ENCODE measurements at regions not wholly inside any gene's neighbourhood (a gene's known extent, or its start where the extent isn't known, plus 50 kb on each side); places are given as distances from the start of the nearest gene placed in this dataset.

DNA sequence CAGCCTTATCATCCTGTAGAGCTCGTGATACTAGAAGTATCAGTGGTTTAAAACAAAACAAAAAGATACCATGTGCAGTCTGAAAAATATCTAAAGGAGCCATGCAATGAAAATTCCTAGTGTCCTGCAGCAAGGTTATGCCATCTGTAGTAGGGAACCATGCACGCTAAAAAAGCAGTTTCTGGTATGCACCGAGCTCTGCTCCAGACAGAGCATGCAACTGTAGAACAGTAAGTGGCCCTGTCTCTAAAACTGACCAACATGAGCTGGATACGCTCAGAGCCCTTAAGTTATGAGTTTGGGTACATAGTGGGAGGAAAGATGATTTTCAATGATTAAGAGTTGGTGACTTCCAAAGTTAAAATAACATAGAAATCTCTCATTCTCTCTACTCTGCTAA lies 159.3 kb upstream of the ADAMTS5 start:
- Histone ChIP-seq H3K79me2 (ENCODE audit: insufficient read depth, low read length) (no peaks in the 10 kb centered on the region), H3K36me3 (ENCODE audit: low read length) (no peaks in the 10 kb centered on the region), H4K20me1 (ENCODE audit: low read depth, low read length) (no peaks in the 10 kb centered on the region), H3K4me2 (ENCODE audit: low read depth, low read length, poor library complexity, severe bottlenecking) (no peak overlapping the region), H3K9me2 (replicated peaks; ENCODE audit: insufficient read depth, low read length) (no peaks in the 10 kb centered on the region), H3K4me3 (ENCODE audit: insufficient read depth, low read length, poor library complexity, severe bottlenecking) (no peak overlapping the region), H2AFZ (ENCODE audit: low read depth, low read length, severe bottlenecking) (no peak overlapping the region), H3K9ac (ENCODE audit: low read length) (no peak overlapping the region), H3K27ac (ENCODE audit: low read depth, low read length) (no peak overlapping the region), H3F3A (ENCODE audit: insufficient read depth) (no peaks in the 10 kb centered on the region), H3K9me3 (ENCODE audit: insufficient read depth, low read length) (0 out of 2 replicates have a peak, but pooled peaks cover 3% of the 10 kb centered on the region), H3K27me3 (ENCODE audit: low read length) (no peaks in the 10 kb centered on the region)
- no peak for TF ChIP-seq EZH2phosphoT487 (conservative IDR thresholded peaks at IDR 0.05; ENCODE audit: low read length)
- TF ChIP-seq, protein P1, sequence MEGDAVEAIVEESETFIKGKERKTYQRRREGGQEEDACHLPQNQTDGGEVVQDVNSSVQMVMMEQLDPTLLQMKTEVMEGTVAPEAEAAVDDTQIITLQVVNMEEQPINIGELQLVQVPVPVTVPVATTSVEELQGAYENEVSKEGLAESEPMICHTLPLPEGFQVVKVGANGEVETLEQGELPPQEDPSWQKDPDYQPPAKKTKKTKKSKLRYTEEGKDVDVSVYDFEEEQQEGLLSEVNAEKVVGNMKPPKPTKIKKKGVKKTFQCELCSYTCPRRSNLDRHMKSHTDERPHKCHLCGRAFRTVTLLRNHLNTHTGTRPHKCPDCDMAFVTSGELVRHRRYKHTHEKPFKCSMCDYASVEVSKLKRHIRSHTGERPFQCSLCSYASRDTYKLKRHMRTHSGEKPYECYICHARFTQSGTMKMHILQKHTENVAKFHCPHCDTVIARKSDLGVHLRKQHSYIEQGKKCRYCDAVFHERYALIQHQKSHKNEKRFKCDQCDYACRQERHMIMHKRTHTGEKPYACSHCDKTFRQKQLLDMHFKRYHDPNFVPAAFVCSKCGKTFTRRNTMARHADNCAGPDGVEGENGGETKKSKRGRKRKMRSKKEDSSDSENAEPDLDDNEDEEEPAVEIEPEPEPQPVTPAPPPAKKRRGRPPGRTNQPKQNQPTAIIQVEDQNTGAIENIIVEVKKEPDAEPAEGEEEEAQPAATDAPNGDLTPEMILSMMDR (IDR thresholded peaks at IDR 0.05; ENCODE audit: insufficient read depth, low read length, poor library complexity, severe bottlenecking): no peak

DNA sequence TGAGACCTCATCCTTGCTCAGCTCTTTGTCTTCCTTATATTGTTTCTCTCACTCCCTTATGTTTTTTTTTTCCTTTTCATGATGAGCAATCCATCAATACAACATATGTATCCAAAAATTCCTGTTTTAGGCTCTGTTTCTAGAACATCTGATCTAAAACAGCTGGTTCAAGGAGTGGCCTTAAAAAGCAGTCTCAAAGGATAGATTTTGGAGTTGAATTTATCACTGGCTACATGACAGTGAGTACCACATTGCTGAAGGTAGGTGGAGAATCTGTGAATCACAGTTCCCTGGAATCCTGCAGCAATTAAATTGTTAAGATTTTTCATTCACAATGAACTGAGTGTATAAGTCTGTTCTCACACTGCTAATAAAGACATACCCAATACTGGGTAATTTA lies 155.8 kb upstream of the ADAMTS5 start:
- Histone ChIP-seq H3K27me3 (ENCODE audit: low read length) (no peaks in the 10 kb centered on the region), H3K4me2 (ENCODE audit: low read depth, low read length, poor library complexity, severe bottlenecking) (no peak overlapping the region), H3K9ac (ENCODE audit: low read length) (no peak overlapping the region), H3K9me2 (replicated peaks; ENCODE audit: insufficient read depth, low read length) (no peaks in the 10 kb centered on the region), H3K27ac (ENCODE audit: low read depth, low read length) (no peak overlapping the region), H4K20me1 (ENCODE audit: low read depth, low read length) (no peaks in the 10 kb centered on the region), H3K9me3 (ENCODE audit: insufficient read depth, low read length) (0 out of 2 replicates have a peak, but pooled peaks cover 9% of the 10 kb centered on the region), H2AFZ (ENCODE audit: low read depth, low read length, severe bottlenecking) (no peak overlapping the region), H3F3A (ENCODE audit: insufficient read depth) (no peaks in the 10 kb centered on the region), H3K4me3 (ENCODE audit: insufficient read depth, low read length, poor library complexity, severe bottlenecking) (no peak overlapping the region), H3K36me3 (ENCODE audit: low read length) (no peaks in the 10 kb centered on the region), H3K79me2 (ENCODE audit: insufficient read depth, low read length) (no peaks in the 10 kb centered on the region)
- TF ChIP-seq EZH2phosphoT487 (conservative IDR thresholded peaks at IDR 0.05; ENCODE audit: low read length): no peak
- TF ChIP-seq, protein P1 (IDR thresholded peaks at IDR 0.05; ENCODE audit: insufficient read depth, low read length, poor library complexity, severe bottlenecking): no peak

DNA sequence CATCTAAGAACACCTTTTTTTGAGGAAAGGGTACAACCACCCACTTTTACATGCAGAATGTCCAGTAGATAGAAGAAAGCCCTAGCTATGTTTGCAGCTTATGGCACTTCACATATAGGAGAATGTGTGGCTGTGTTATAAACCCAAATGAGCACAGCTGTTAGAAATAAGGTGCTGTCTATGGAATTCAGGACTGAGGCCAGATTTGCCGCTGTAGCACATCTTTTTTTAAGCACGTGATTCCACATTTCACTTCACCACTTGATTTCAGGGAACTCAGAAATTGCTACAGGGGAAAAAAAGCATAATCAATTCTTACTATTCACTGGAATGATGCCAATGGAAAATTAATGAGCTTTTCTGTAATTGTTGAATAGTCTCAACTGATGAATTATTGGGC lies 147.2 kb upstream of the ADAMTS5 start:
- H3K36me3 ChIP-seq (ENCODE audit: low read length): no peaks in the 10 kb centered on the region
- no peaks in the 10 kb centered on the region for H3K27me3 ChIP-seq (ENCODE audit: low read length)
- no peak overlapping the region for H2AFZ ChIP-seq (ENCODE audit: low read depth, low read length, severe bottlenecking)
- no peaks in the 10 kb centered on the region for H3K9me3 ChIP-seq (ENCODE audit: insufficient read depth, low read length)
- no peak overlapping the region for H3K4me3 ChIP-seq (ENCODE audit: insufficient read depth, low read length, poor library complexity, severe bottlenecking)
- H4K20me1 ChIP-seq (ENCODE audit: low read depth, low read length): no peaks in the 10 kb centered on the region
- TF ChIP-seq, protein P1 (IDR thresholded peaks at IDR 0.05; ENCODE audit: insufficient read depth, low read length, poor library complexity, severe bottlenecking): no peak
- TF ChIP-seq EZH2phosphoT487 (conservative IDR thresholded peaks at IDR 0.05; ENCODE audit: low read length): no peak
- H3K9ac ChIP-seq (ENCODE audit: low read length): no peak overlapping the region
- no peak overlapping the region for H3K4me2 ChIP-seq (ENCODE audit: low read depth, low read length, poor library complexity, severe bottlenecking)
- H3F3A ChIP-seq (ENCODE audit: insufficient read depth): no peaks in the 10 kb centered on the region
- H3K79me2 ChIP-seq (ENCODE audit: insufficient read depth, low read length): no peaks in the 10 kb centered on the region
- H3K27ac ChIP-seq (ENCODE audit: low read depth, low read length): no peak overlapping the region
- no peaks in the 10 kb centered on the region for H3K9me2 ChIP-seq (replicated peaks; ENCODE audit: insufficient read depth, low read length)
